SK-N-SH (cell line): ENCODE measurements at regions not wholly inside any gene's neighbourhood (a gene's known extent, or its start where the extent isn't known, plus 50 kb on each side); places are given as distances from the start of the nearest gene placed in this dataset.

Source experiments
- CTCF ChIA-PET: fragments of 300-600, 350-600 bp; formaldehyde crosslinking; extraction: SDS; loops from one replicate; lab custom pipeline; 2021; lab: Yijun Ruan, JAX
- POLR2A ChIA-PET: fragments of 350-600 bp; sonication (Branson Sonifier 250); formaldehyde crosslinking; extraction: SDS; loops from one replicate; lab custom pipeline; 2020; ENCODE audit warnings: antibody characterized with exemption, inconsistent platforms; lab: Yijun Ruan, JAX
- DNase-seq: peaks from one replicate; pipeline ENCODE4 v3.0.0; 2012
- H2AFZ ChIP-seq: fragments of 200-600 bp; sonication (generic); 2 replicates; pipeline ENCODE4 v1.8.1; 2016; ENCODE audit warnings: antibody characterized with exemption, mild to moderate bottlenecking, low read depth
- H3F3A ChIP-seq: fragments of 200-600 bp; sonication (generic); replicated peaks from 2 replicates; pipeline ENCODE3; 2016; ENCODE audit warnings: antibody characterized with exemption, mild to moderate bottlenecking; ENCODE audit not compliant: insufficient read depth
- H3K27ac ChIP-seq, 2 experiments: fragments of 200-500 bp in 1 of 2; fragments of 200-600 bp in 1 of 2; sonication (Bioruptor generic) in 1 of 2; sonication (generic), shearing (Covaris generic) in 1 of 2; 2 replicates each; pipeline versions ENCODE4 v1.5.1 to v1.6.1; 2014 to 2016; ENCODE audit warnings: low read depth in 2 of 2, inconsistent platforms in 1 of 2, low read length in 1 of 2, mild to moderate bottlenecking in 1 of 2, mixed read lengths in 1 of 2
- H3K27me3 ChIP-seq: fragments of 200-600 bp; sonication (generic), shearing (Covaris generic); 2 replicates; pipeline ENCODE4 v1.6.1; 2016; ENCODE audit warnings: mixed run types; ENCODE audit not compliant: insufficient read depth
- H3K36me3 ChIP-seq, 2 experiments: fragments of 200-500 bp in 1 of 2; fragments of 200-600 bp in 1 of 2; sonication (Bioruptor generic) in 1 of 2; sonication (generic) in 1 of 2; replicated peaks in 1 of 2; 2 replicates each; pipeline versions ENCODE3 to v1.5.1; 2014 to 2016; ENCODE audit warnings: low read length in 1 of 2, mild to moderate bottlenecking in 1 of 2; ENCODE audit not compliant: insufficient read depth in 2 of 2, control insufficient read depth in 1 of 2
- H3K4me1 ChIP-seq, 2 experiments: fragments of 200-500 bp in 1 of 2; fragments of 200-600 bp in 1 of 2; sonication (Bioruptor generic) in 1 of 2; sonication (generic), shearing (Covaris generic) in 1 of 2; 2 replicates each; pipeline versions ENCODE4 v1.5.1 to v1.6.1; 2014 to 2016; ENCODE audit warnings: low read depth in 1 of 2, low read length in 1 of 2, mixed run types in 1 of 2; ENCODE audit not compliant: insufficient read depth in 2 of 2, control insufficient read depth in 1 of 2
- H3K4me2 ChIP-seq: fragments of 200-600 bp; sonication (generic), shearing (Covaris generic); 2 replicates; pipeline ENCODE4 v1.6.1; 2017; ENCODE audit warnings: mixed run types
- H3K4me3 ChIP-seq, 2 experiments: fragments of 200-500 bp in 1 of 2; fragments of 200-600 bp in 1 of 2; sonication (Bioruptor generic) in 1 of 2; sonication (generic), shearing (Covaris generic) in 1 of 2; 2 replicates each; pipeline versions ENCODE4 v1.5.1 to v1.8.1; 2014 to 2016; ENCODE audit warnings: low read depth in 2 of 2, inconsistent platforms in 1 of 2, low read length in 1 of 2, mild to moderate bottlenecking in 1 of 2, mixed read lengths in 1 of 2, moderate library complexity in 1 of 2
- H3K79me2 ChIP-seq: fragments of 200-600 bp; sonication (generic); 2 replicates; pipeline ENCODE4 v1.8.1; 2017; ENCODE audit warnings: mild to moderate bottlenecking; ENCODE audit not compliant: insufficient read depth
- H3K9ac ChIP-seq: fragments of 200-600 bp; sonication (generic); 2 replicates; pipeline ENCODE4 v1.6.1; 2017; ENCODE audit warnings: mixed run types
- H3K9me2 ChIP-seq: fragments of 200-600 bp; sonication (generic); 2 replicates; pipeline ENCODE4 v1.6.1; 2017; ENCODE audit warnings: mixed run types
- H3K9me3 ChIP-seq: fragments of 200-600 bp; sonication (generic); 2 replicates; pipeline ENCODE4 v1.6.1; 2017; ENCODE audit warnings: mixed run types, mild to moderate bottlenecking, moderate library complexity
- H4K20me1 ChIP-seq: fragments of 200-600 bp; sonication (generic); 2 replicates; pipeline ENCODE4 v1.6.1; 2017; ENCODE audit warnings: mild to moderate bottlenecking, mixed run types; ENCODE audit not compliant: insufficient read depth
- ELF1 ChIP-seq: IDR thresholded peaks from 2 replicates; pipeline ENCODE4 v1.4.0; 2012
- EP300 ChIP-seq, 2 experiments: IDR thresholded peaks; 2 replicates each; pipeline versions ENCODE4 v1.4.0 to v1.6.1; 2012; ENCODE audit warnings: borderline replicate concordance in 1 of 2, low read depth in 1 of 2, low read length in 1 of 2
- EZH2phosphoT487 ChIP-seq: fragments of 200-600 bp; sonication (generic); IDR thresholded peaks from 2 replicates; pipeline ENCODE4 v1.6.1; 2017; ENCODE audit warnings: low read depth, mixed run types, mild to moderate bottlenecking, antibody characterized with exemption, moderate library complexity, borderline replicate concordance
- FOSL2 ChIP-seq: IDR thresholded peaks from 2 replicates; pipeline ENCODE4 v1.4.0; 2012; ENCODE audit warnings: low read depth, mild to moderate bottlenecking, moderate library complexity, borderline replicate concordance
- GABPA ChIP-seq: IDR thresholded peaks from 2 replicates; pipeline ENCODE4 v1.4.0; 2012; ENCODE audit warnings: low read depth, mild to moderate bottlenecking
- GATA2 ChIP-seq: sonication (generic); formaldehyde crosslinking; IDR thresholded peaks from 2 replicates; pipeline ENCODE4 v1.5.0; 2020; ENCODE audit warnings: mild to moderate bottlenecking, missing genetic modification reagents
- IRF3 ChIP-seq: fragments of 150-350 bp; IDR thresholded peaks from 2 replicates; pipeline ENCODE4 v1.6.1; 2016; ENCODE audit warnings: mild to moderate bottlenecking, low read depth, low read length
- JUND ChIP-seq: IDR thresholded peaks from 2 replicates; pipeline ENCODE4 v1.4.0; 2012
- NFIC ChIP-seq: IDR thresholded peaks from 2 replicates; pipeline ENCODE4 v1.4.0; 2012; ENCODE audit warnings: borderline replicate concordance
- NRF1 ChIP-seq: IDR thresholded peaks from 2 replicates; pipeline ENCODE4 v1.6.1; 2012; ENCODE audit warnings: low read depth, mild to moderate bottlenecking, low read length
- POLR2AphosphoS5 ChIP-seq: IDR thresholded peaks from 2 replicates; pipeline ENCODE4 v1.6.1; 2012; ENCODE audit warnings: low read depth, low read length
- RAD21 ChIP-seq: IDR thresholded peaks from 2 replicates; pipeline ENCODE4 v1.6.1; 2012; ENCODE audit warnings: mild to moderate bottlenecking, low read length
- RCOR1 ChIP-seq: fragments of 150-350 bp; IDR thresholded peaks from 2 replicates; pipeline ENCODE4 v1.6.1; 2017; ENCODE audit warnings: antibody characterized with exemption, low read length
- RXRA ChIP-seq: IDR thresholded peaks from 2 replicates; pipeline ENCODE4 v1.4.0; 2012; ENCODE audit warnings: low read depth, mild to moderate bottlenecking, borderline replicate concordance
- TAF1 ChIP-seq: IDR thresholded peaks from 2 replicates; pipeline ENCODE4 v1.6.1; 2012; ENCODE audit warnings: low read depth, mild to moderate bottlenecking, low read length, moderate library complexity, borderline replicate concordance
- TCF12 ChIP-seq: IDR thresholded peaks from 2 replicates; pipeline ENCODE4 v1.4.0; 2012
- TEAD4 ChIP-seq: IDR thresholded peaks from 2 replicates; pipeline ENCODE4 v1.4.0; 2012; ENCODE audit warnings: mild to moderate bottlenecking, borderline replicate concordance; ENCODE audit not compliant: insufficient read depth
- USF1 ChIP-seq: IDR thresholded peaks from 2 replicates; pipeline ENCODE4 v1.4.0; 2012; ENCODE audit warnings: low read depth, borderline replicate concordance
- USF2 ChIP-seq: fragments of 150-350 bp; IDR thresholded peaks from 2 replicates; pipeline ENCODE4 v1.6.1; 2017; ENCODE audit warnings: antibody characterized with exemption, low read length, low read depth, borderline replicate concordance
- YY1 ChIP-seq: IDR thresholded peaks from 2 replicates; pipeline ENCODE4 v1.4.0; 2012; ENCODE audit warnings: low read depth, mild to moderate bottlenecking
- WGBS: methylation state at CpG from one replicate; pipeline ENCODE4 v1.1.6; 2017; ENCODE audit warnings: low lambda C conversion rate; 5-methylcytosine and 5-hydroxymethylcytosine counted together

GRCh38 chr9:12060067-12060466 is 633.1 kb upstream of the TYRP1 start:
- no peaks in the 10 kb centered on the region for H3K9me2 ChIP-seq
- no peaks in the 10 kb centered on the region for H3K79me2 ChIP-seq
- CTCF ChIA-PET: no interaction called here
- TF ChIP-seq FOSL2: no peak
- TF ChIP-seq TAF1: no peak
- no peak for TF ChIP-seq RAD21
- no peak for TF ChIP-seq IRF3
- TF ChIP-seq NFIC: no peak
- no peak for TF ChIP-seq EP300 (IDR thresholded peaks at IDR 0.05; ENCODE audit: borderline replicate concordance in 1 of 2, low read depth in 1 of 2, low read length in 1 of 2)
- no peak for TF ChIP-seq RCOR1
- TF ChIP-seq GATA2 (CRISPR knock-in tag): no peak
- no peak for TF ChIP-seq USF1
- no peak for TF ChIP-seq NRF1
- TF ChIP-seq JUND: no peak
- no peak for TF ChIP-seq POLR2AphosphoS5
- no peak for TF ChIP-seq GABPA
- TF ChIP-seq EZH2phosphoT487: no peak
- no peak for TF ChIP-seq USF2
- TF ChIP-seq ELF1: no peak
- no peak for TF ChIP-seq YY1
- no peak for DNase-seq
- no peaks in the 10 kb centered on the region for H3K27me3 ChIP-seq
- H3K4me3 ChIP-seq: no peak overlapping the region
- no peaks in the 10 kb centered on the region for H3F3A ChIP-seq
- H4K20me1 ChIP-seq: no peaks in the 10 kb centered on the region
- POLR2A ChIA-PET: no interaction called here
- no peak overlapping the region for H3K27ac ChIP-seq
- no peaks in the 10 kb centered on the region for H3K4me1 ChIP-seq
- H3K9ac ChIP-seq: no peak overlapping the region
- no peak overlapping the region for H2AFZ ChIP-seq
- 0% methylated on average over 2 of the region's 2 CpGs for WGBS
- H3K4me2 ChIP-seq: no peak overlapping the region
- no peaks in the 10 kb centered on the region for H3K9me3 ChIP-seq
- no peaks in the 10 kb centered on the region for H3K36me3 ChIP-seq

- H3K4me2 ChIP-seq: no peak overlapping the region
- WGBS: 2% methylated on average over 2 of the region's 2 CpGs
- no peaks in the 10 kb centered on the region for H4K20me1 ChIP-seq
- H3K4me3 ChIP-seq: no peak overlapping the region
- no peaks in the 10 kb centered on the region for H3K9me2 ChIP-seq
- POLR2A ChIA-PET: no interaction called here
- no peaks in the 10 kb centered on the region for H3K79me2 ChIP-seq
- no peaks in the 10 kb centered on the region for H3K4me1 ChIP-seq
- H3K27me3 ChIP-seq: no peaks in the 10 kb centered on the region
- no peaks in the 10 kb centered on the region for H3K36me3 ChIP-seq
- no peak for DNase-seq
- H3K9me3 ChIP-seq: no peaks in the 10 kb centered on the region
- no peak overlapping the region for H3K9ac ChIP-seq
- H3K27ac ChIP-seq: no peak overlapping the region
- no peak overlapping the region for H2AFZ ChIP-seq
- TF ChIP-seq RXRA (no peak), TCF12 (no peak), TEAD4 (no peak)
- H3F3A ChIP-seq: no peaks in the 10 kb centered on the region
- CTCF ChIA-PET: no interaction called here
These were observed 632.4 kb upstream of the TYRP1 start for GRCh38 chr9:12060811-12061210.
